22Rv1 (cell line): ENCODE measurements at regions not wholly inside any gene's neighbourhood (a gene's known extent, or its start where the extent isn't known, plus 50 kb on each side); places are given as distances from the start of the nearest gene placed in this dataset.

Experiments
- CTCF ChIP-seq: fragments of 450-650 bp; IDR thresholded peaks from 2 replicates; pipeline ENCODE4 v1.5.1; 2017; ENCODE audit warnings: mild to moderate bottlenecking
- ZFX ChIP-seq: fragments of 450-650 bp; IDR thresholded peaks from 2 replicates; pipeline ENCODE4 v1.6.1; 2017; ENCODE audit warnings: antibody characterized with exemption, borderline replicate concordance

GRCh38 chr1:170252851-170253579 is 107.3 kb downstream of the NTMT2 start:
- TF ChIP-seq CTCF, result no peak
- TF ChIP-seq ZFX, result no peak
